HG02840 (cell line): ENCODE measurements at regions not wholly inside any gene's neighbourhood (a gene's known extent, or its start where the extent isn't known, plus 50 kb on each side); places are given as distances from the start of the nearest gene placed in this dataset.

ENCODE experiments used
- ATAC-seq: cut with Tn5 transposase; IDR thresholded peaks from one replicate; pipeline ENCODE4 v1.9.1; 2021; ENCODE audit warnings: mild to moderate bottlenecking, moderate library complexity, moderate number of reproducible peaks; ENCODE audit not compliant: unreplicated experiment, low FRiP score

- ATAC-seq = no peak
Measured at GRCh38 chr18:45291621-45292615, 323.4 kb upstream of the SLC14A2 start.

GRCh38 chr18:45295388-45295787, 319.9 kb upstream of the SLC14A2 start:
- ATAC-seq = no peak

GRCh38 chr18:45298986-45299385, 316.3 kb upstream of the SLC14A2 start:
- ATAC-seq = no peak

- no peak for ATAC-seq
Measured at GRCh38 chr18:45303026-45303425, 312.2 kb upstream of the SLC14A2 start.

- ATAC-seq = no peak
Measured at GRCh38 chr18:45304558-45304957, 310.7 kb upstream of the SLC14A2 start.

GRCh38 chr18:45312555-45313126, 302.6 kb upstream of the SLC14A2 start:
- no peak for ATAC-seq

GRCh38 chr18:45316127-45316526, 299.1 kb upstream of the SLC14A2 start:
- no peak for ATAC-seq

GRCh38 chr18:45317948-45318640, 297.2 kb upstream of the SLC14A2 start:
- ATAC-seq = no peak

GRCh38 chr18:45320724-45321123, 294.6 kb upstream of the SLC14A2 start:
- no peak for ATAC-seq

GRCh38 chr18:45321520-45321919, 293.8 kb upstream of the SLC14A2 start:
- ATAC-seq = no peak

GRCh38 chr18:45322343-45322742, 292.9 kb upstream of the SLC14A2 start:
- no peak for ATAC-seq

- ATAC-seq = no peak
Measured at GRCh38 chr18:45324101-45324494, 291.2 kb upstream of the SLC14A2 start.

- ATAC-seq = no peak
Measured at GRCh38 chr18:45324495-45325113, 290.7 kb upstream of the SLC14A2 start.

GRCh38 chr18:45325778-45326177, 289.5 kb upstream of the SLC14A2 start:
- no peak for ATAC-seq

- no peak for ATAC-seq
Measured at GRCh38 chr18:45326505-45326904, 288.8 kb upstream of the SLC14A2 start.

- ATAC-seq = no peak
Measured at GRCh38 chr18:45328296-45328695, 287.0 kb upstream of the SLC14A2 start.

- no peak for ATAC-seq
Measured at GRCh38 chr18:45328811-45329210, 286.5 kb upstream of the SLC14A2 start.

- no peak for ATAC-seq
Measured at GRCh38 chr18:45329316-45329715, 286.0 kb upstream of the SLC14A2 start.

- ATAC-seq = no peak
Measured at GRCh38 chr18:45330170-45330594, 285.1 kb upstream of the SLC14A2 start.

GRCh38 chr18:45332871-45333270, 282.4 kb upstream of the SLC14A2 start:
- ATAC-seq = no peak

- ATAC-seq = no peak
Measured at GRCh38 chr18:45334191-45334590, 281.1 kb upstream of the SLC14A2 start.
